ENCODE measurements at regions not wholly inside any gene's neighbourhood (a gene's known extent, or its start where the extent isn't known, plus 50 kb on each side); places are given as distances from the start of the nearest gene placed in this dataset.
"Not testable (repeated sequence)": the region's sequence is repeated elsewhere in the genome, so short reads cannot be mapped to it uniquely, and the experiment has no call there.

GRCh38 chr2:126050991-126051736, 604.8 kb upstream of the GYPC start:
- no peak for DNase-seq (ENCODE audit: low spot score)

DNA sequence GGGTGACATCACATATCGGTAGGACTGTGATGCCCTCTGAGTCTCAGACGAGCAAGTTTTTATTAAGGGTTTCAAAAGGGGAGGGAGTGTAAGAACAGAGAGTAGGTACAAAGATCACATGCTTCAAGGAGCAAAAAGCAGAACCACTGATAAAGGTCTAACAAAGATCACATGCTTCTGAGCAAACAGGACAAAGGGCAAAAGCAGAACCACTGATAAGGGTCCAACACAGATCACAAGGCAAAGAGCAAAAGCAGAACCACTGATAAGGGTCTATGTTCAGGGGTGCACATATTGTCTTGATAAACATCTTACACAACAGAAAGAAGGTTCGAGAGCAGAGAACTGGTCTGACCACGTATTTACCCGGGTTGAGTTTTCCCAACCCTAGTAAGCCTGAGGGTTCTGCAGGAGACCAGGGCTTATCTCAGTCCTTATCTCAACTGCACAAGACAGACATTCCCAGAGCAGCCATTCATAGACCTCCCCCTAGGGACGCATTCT, 604.2 kb upstream of the GYPC start:
- DNase-seq (ENCODE audit: low spot score), result not testable (repeated sequence)

GRCh38 chr2:126059379-126059778, 596.6 kb upstream of the GYPC start:
- no peak for DNase-seq (ENCODE audit: low spot score)

DNA sequence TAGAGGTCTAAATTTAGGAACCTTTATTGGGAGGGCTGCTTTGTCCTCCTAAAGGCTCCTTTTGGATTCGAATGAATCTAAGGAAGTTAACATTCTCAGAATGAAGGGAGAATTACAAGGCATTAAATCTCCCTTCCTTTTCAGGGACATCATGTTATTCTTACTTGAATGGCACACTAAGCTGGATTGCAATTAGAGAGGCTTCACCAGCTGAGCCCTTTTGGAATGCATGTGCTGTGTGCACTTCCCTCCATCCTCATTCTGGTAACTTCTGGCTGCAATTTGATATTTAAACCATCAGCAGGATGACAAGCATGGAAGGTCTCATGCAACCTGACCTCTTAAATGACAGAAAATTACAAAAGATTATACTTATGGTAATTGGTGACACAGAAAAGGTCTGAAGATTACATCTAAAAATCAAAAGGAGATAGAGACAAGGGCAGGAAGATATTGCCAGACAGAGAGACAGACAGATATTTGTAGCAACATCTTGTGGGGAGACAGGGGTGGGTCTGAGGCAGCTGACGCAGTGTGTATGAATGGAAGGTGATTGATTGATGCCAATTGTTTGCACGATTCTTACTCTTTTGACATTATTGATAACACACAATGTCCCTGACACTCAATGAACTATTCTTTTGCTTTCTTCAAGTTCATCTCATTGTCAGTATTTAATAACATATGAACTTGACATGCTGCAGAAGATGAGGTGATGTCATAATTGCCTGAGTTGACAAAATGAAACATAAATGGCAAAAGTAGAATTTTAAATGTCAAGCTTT, 570.8 kb upstream of the GYPC start:
- DNase-seq (ENCODE audit: low spot score), result no peak

DNA sequence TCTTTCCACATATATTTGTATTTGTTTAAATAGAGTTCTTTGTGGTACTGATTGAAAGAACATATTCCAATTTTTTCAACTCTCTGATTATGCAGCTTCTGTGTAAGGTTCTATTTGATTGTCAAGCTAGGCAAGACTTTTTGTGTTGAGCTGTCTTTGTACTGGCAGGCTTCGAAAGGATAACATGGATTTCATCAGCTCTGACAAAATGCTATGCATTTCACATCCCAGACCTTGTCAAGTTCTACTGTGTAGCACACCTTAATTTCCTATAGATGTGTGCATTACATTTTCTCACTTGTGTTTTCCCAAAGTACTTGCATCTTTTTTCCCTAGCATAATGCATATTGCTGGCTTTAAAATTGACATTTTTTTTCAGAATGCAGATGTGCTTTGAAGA, 555.0 kb upstream of the GYPC start:
- no peak for DNase-seq (ENCODE audit: low spot score)

- DNase-seq (ENCODE audit: low spot score), result no peak
These were observed 550.0 kb upstream of the GYPC start for GRCh38 chr2:126106006-126106405.

- no peak for DNase-seq (ENCODE audit: low spot score)
These were observed 548.1 kb upstream of the GYPC start for GRCh38 chr2:126107883-126108282.

GRCh38 chr2:126115975-126116374, 540.0 kb upstream of the GYPC start:
- no peak for DNase-seq (ENCODE audit: low spot score)

GRCh38 chr2:126117886-126118285, 538.1 kb upstream of the GYPC start:
- DNase-seq (ENCODE audit: low spot score), result no peak

DNA sequence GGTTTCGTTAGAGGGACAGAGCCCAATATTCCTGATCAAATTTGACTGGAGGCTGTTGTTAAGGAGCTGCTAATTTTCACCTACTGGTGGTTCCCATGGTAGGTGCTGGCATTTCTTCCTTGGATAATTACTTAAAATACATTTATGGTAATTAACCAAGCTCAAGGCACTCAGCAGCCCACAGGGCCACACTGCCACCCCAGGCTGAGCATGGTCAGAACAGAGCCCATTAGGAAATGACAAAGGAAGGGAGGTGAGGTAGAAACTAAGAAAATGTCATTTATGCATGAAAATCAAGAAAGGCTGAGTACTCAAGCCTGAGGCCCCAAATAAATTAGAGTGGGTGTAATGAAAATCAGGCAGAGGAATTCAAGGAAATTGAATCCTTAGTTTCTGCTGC, 510.2 kb upstream of the GYPC start:
- DNase-seq (ENCODE audit: low spot score), result no peak

GRCh38 chr2:126154256-126154785, 501.6 kb upstream of the GYPC start:
- DNase-seq (ENCODE audit: low spot score), result no peak

DNA sequence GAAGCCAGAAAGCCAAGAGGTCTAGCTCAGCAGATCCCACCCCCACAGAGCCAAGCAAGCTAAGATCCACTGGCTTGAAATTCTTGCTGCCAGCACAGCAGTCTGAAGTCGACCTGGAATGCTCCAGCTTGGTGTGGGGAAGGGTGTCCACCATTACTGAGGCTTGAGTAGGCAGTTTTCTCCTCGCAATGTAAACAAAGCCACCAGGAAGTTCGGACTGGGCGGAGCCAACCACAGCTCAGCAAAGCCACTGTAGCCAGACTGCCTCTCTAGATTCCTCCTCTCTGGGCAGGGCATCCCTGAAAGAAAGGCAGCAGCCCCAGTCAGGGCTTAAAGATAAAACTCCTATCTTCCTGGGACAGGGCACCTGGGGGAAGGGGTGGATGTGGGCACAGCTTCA, 495.0 kb upstream of the GYPC start:
- not testable (repeated sequence) for DNase-seq (ENCODE audit: low spot score)

- DNase-seq (ENCODE audit: low spot score), result no peak
These were observed 483.2 kb upstream of the GYPC start for GRCh38 chr2:126172631-126173184.

GRCh38 chr2:126175222-126175621, 480.7 kb upstream of the GYPC start:
- no peak for DNase-seq (ENCODE audit: low spot score)

DNA sequence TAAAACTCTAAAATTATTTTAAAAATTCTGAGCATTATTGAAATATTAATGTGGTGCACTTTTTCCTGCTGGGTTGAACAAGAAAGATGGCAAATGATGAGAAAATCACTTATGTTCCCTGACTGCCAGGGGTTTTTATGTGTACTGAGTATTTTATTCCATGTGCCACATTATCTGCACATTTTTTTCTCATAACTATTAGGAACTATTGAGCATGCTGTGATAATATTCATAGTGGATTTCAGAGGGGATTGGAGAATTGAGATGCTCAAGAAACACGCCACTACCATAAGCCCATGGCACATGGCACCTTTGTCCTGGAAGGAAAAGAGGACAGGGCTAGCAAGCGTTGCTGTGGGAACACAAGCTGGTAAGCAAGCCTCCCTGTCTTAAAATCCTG, 478.5 kb upstream of the GYPC start:
- no peak for DNase-seq (ENCODE audit: low spot score)

GRCh38 chr2:126187668-126188067, 468.3 kb upstream of the GYPC start:
- no peak for DNase-seq (ENCODE audit: low spot score)

DNA sequence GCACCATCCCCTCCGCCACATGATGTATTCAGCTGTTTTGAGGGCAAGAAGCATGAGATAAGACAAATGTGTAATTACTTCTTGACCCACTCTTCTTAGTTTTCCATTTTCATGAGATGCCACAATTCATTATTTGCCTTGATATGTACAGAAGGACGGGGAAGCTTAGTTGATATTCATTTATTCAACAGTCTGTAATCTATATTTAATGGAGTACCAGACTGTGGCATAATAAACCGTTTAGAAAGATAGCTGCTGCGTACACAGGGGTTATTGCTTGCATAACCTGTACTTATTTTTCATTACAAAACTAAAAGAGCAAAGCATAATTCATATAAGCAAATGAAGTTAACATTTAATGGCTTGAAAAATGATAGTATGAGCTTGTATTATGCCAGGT, 466.4 kb upstream of the GYPC start:
- DNase-seq (ENCODE audit: low spot score), result no peak

GRCh38 chr2:126200538-126200937, 455.4 kb upstream of the GYPC start:
- DNase-seq (ENCODE audit: low spot score), result no peak

DNA sequence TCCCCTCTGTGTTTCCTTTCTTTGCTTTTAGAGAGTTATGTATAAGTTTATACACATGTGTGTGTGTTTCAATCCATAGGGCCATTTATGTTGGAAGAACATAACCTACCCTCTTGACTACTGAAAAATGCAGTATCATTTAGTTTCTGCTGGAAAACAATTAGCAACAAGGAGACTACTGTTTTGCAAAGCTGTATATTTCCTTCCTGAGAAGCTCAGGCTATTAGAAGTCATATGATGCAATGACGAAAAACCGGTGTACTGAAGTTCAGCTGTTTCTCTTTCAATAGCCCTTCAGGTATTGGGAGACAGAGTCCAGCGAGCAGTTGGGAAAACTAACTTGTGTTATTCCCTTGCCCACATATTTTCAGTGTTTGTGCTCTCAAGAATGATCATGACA, 447.7 kb upstream of the GYPC start:
- DNase-seq (ENCODE audit: low spot score), result no peak

DNA sequence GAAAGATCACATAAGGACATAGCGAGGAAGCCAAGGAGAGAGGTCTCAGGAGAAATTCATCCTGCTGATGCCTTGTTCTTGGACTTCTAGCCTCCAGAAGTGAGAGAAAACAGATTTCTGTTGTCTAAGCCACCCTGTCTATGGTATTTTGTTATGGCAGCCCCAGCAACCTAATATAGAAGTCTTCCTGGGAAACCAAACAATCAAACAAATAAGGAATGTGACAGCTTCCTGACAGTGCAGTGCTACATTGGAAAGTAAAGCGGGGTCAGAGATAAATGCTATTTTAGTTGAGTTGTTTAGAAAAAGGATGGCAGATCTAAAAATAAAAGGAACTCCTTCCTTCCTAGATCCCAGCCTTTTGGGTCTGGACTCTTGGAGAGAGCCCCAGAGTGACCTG, 443.2 kb upstream of the GYPC start:
- no peak for DNase-seq (ENCODE audit: low spot score)

DNA sequence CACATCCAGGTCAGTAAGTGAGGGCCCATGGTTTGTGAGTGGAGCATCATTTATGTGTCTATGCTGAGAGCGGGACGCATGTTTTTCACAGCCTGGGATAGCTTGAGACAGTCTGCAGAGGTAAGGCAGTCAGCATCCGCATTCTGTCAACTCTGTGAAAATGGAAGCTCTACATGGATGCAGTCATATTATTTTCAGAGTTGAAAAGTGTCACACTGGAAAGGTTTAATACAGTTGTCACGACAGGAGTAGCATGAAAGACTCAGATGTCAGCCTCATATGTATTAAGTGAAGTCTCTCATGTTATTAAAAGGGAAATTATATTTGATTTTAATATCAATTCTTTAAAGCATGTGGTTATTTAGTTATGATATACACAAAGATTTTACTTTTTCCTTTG, 436.9 kb upstream of the GYPC start:
- no peak for DNase-seq (ENCODE audit: low spot score)

GRCh38 chr2:126220331-126220730, 435.6 kb upstream of the GYPC start:
- DNase-seq (ENCODE audit: low spot score), result no peak

- DNase-seq (ENCODE audit: low spot score), result no peak
These were observed 434.5 kb upstream of the GYPC start for GRCh38 chr2:126221506-126221905.
